Inferior parietal cortex (tissue), 1 donor: ENCODE measurements at regions not wholly inside any gene's neighbourhood (a gene's known extent, or its start where the extent isn't known, plus 50 kb on each side); places are given as distances from the start of the nearest gene placed in this dataset.
"Not testable (repeated sequence)": the region's sequence is repeated elsewhere in the genome, so short reads cannot be mapped to it uniquely, and the experiment has no call there.

Experiments
- DNase-seq: peaks from one replicate; pipeline ENCODE4 v3.0.0-alpha.2; 2016; ENCODE audit errors: extremely low spot score

DNA sequence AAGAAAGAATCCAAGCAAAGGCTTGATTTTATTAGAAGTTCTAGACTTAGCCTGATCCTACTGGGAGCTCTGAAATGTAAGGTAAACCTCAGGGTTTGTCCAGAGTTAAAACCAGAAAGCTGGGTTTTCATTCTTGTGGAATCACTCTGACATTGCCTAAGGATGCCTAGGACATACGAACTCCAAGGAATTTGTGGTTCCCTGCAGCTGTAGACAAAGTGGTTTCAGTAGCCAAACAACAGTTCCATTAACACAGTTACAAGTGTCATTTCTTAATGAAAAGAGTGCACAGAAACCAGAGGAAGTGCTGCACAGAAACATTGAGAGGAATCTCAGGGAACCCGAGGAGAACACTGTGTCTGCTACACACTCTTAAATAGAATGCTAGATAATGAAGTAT is 221.4 kb upstream of the ST6GAL2 start:
- no peak for DNase-seq

- DNase-seq = no peak
Observed at GRCh38 chr2:107108556-107108955, 222.6 kb upstream of the ST6GAL2 start.

- no peak for DNase-seq
Observed at GRCh38 chr2:107111623-107112022, 225.7 kb upstream of the ST6GAL2 start.

DNA sequence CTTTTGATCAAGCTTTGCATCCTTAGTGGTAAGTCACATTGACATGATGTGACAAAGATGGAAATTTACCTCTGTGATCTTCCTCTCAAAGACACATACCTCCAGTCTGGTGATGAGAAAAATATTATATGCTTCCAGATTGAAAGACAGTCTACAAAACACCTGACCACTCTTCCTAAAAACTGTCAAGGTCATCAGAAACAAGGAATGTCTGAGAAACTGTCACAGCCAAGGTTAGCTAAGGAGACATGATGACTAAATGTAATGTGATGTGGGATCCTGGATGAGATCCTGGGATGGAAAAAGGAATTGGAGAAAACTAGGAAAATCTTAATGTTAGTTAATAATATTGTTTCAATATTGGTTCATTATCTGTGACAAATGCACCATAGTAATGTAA is 226.6 kb upstream of the ST6GAL2 start:
- DNase-seq = no peak

DNA sequence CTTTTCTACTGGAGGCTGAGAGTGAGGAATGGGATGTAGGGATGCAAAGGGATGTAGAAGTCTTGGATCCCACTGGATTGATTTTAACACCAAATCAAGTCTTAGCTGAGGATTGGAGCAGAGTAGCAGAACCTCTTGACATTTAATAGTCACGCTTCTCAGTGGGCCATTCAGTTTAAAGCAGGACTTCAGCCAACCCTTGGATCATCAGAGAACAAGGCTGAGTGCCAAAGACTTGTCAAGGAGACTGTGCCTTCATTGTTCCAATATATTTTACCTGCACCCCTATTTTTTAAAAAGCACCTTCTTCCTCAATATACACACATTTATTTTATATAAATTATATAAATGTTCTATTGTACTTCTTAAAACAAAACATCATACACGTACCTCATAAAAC is 242.4 kb upstream of the ST6GAL2 start:
- DNase-seq = no peak

DNA sequence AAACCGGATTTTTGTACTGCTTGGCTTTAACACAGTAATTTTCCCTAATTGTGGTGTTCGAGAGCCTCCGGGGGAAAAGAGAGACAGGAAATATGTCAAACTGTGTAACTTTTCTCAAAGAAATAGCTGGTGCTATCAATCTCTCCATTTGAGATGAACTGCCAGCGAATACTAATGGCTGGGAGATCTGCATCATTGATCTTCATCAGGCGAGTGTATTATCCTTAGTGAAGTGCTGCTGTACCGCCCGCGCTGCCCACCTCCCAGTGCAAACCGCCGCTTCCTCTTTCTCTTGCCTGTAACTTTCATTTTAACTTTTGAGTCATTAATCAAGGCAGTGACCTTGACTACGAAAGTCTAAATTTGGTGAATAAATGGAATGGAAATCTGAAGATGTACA is 246.1 kb upstream of the ST6GAL2 start:
- DNase-seq = no peak

- DNase-seq = no peak
Observed at GRCh38 chr2:107132746-107133145, 246.8 kb upstream of the ST6GAL2 start.

DNA sequence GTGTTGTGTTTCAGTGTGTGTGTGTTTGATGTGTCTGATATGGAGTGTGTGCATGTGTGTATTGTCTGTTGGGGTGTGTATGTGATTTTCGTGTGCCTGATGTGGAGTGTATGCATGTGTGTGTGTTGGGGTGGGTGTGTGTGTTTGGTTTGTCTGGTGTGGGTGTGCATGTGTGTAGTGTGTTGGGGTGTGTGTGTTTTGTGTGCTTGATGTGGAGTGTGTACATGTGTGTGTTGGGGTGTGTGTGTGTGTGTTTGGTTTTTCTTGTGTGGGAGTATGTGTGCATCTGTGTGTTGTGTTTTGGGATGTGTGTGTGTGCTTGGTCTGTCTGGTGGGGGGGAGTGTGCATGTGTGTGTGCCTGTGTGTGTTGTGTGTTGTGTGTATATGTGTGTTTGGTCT is 247.4 kb upstream of the ST6GAL2 start:
- DNase-seq = no peak

- DNase-seq = no peak
Observed at GRCh38 chr2:107136733-107137132, 250.8 kb upstream of the ST6GAL2 start.

GRCh38 chr2:107137706-107138105 is 251.7 kb upstream of the ST6GAL2 start:
- no peak for DNase-seq

- no peak for DNase-seq
Observed at GRCh38 chr2:107146181-107146580, 260.2 kb upstream of the ST6GAL2 start.

DNA sequence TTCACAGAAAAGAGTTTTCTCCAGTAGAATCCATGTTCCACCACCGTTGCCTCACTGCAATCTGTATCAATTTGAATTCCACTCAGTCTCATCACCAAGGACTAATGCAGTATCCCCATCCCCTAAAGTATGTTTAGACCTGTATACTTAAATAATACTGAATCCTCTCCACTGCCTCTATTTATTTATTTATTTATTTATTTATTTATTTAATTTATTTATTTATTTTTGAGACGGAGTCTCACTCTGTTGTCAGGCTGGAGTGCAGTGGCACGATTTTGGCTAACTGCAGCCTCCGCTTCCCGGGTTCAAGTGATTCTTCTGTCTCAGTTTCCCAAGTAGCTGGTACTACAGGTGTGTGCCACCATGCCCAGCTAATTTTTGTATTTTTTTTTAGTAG is 260.7 kb upstream of the ST6GAL2 start:
- DNase-seq = not testable (repeated sequence)

DNA sequence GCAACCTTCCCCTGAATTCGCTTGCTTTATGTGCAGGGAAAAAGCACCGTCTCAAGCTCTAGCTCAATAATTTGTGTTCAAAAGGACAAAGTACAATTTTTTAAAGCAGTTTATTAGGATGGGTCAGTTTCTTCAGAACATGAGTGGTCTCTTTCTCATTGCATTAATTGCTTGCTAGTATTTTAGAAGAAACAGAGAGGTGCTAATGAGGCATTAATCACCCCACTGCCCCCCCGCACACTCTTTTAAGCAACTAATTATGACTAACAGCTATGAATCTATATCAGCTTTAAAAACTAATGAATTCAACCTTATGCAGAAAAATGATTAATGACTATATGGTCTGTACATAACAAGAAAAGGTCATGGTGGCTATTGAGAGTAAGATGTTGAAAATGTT is 262.1 kb upstream of the ST6GAL2 start:
- DNase-seq = no peak

GRCh38 chr2:107148496-107148895 is 262.5 kb upstream of the ST6GAL2 start:
- DNase-seq = no peak

DNA sequence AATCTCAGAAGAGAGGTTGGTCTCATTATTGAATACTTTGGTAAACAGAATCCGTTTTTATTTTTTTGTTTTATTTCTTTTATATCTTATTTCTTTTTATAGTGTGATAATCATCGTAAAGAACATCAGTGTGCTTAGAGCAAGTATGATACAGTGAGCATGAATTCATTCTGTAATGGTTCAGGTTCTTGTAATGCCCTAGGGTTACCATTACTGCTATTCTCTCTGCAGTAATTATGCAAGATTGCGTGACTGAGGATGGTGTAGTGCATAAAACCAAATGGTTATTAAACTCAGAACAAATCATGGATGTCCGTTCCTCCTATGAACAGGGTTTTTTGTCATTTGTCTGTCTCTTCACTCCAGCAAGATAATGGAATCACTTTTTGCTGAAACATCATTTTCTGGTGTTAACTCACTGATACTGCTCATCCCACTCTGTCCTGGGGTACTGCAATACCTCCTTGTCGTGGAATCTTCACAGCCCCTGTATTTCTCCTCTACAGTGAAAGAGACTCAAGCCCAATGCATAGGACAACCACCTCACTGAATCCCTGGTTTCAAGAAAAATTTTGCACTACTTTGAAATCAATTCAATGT is 274.8 kb upstream of the ST6GAL2 start:
- DNase-seq = no peak

DNA sequence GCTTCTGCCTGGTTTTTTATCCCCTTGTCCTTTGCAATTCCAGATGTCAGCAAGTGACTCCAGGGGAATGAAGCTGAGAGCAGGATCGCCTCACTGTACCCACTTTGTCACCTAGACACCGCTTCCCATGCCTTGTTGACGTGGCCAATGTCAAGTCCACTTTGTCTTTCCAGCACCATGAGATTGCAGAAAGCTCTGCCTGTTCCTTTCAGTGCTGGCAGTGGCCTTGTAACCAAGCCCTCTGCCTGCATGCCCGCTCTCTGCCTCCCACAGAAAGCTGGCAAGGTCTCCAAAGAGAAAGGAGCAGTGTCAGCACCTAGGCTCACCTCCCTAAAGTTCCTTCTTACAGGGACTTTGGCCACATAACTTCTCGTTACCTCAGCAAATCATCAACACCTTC is 282.2 kb upstream of the ST6GAL2 start:
- DNase-seq = no peak

- DNase-seq = no peak
Observed at GRCh38 chr2:107174171-107174570, 288.2 kb upstream of the ST6GAL2 start.

DNA sequence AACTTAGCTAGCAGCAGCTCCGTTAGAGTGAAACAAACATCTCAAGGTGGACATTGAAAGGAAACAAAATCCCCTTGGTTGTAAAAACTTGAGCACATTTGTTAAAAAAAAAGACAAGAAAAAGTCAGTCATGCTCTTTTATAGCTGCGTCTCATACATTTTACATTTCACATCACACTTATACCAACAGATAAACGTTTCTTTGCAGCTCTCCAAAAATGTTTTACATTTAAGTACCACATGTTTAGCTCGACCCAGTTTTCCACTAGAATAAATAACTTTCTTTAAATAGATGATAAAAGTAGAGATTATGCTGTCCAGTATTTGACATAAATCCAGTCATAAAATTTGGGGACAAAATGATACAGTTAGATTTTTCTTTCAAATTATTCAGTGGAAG is 297.0 kb upstream of the ST6GAL2 start:
- no peak for DNase-seq

DNA sequence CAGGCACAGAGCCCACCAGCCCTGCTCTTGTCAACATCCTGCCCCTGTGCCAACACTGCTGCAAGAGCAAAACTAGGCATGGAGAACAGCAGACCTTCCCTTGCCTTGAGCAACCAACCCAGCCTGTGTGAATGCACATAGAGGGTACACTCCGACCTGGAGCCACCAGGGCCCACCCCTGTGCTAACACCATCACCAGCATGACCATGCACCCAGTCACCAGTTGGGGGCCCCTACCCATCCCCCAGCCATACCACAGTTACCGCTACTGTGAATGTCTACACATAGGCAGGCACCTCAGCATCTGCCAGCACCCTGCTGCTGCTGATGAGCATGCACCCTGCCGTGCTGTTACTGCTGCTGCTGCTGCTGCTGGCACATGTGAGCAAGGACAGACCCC is 301.9 kb upstream of the ST6GAL2 start:
- DNase-seq = no peak

GRCh38 chr2:107195631-107196030 is 309.7 kb upstream of the ST6GAL2 start:
- DNase-seq = no peak

GRCh38 chr2:107197594-107198294 is 311.8 kb upstream of the ST6GAL2 start:
- no peak for DNase-seq

- no peak for DNase-seq
Observed at GRCh38 chr2:107202962-107203591, 317.1 kb upstream of the ST6GAL2 start.
